NT2/D1 (cell line): ENCODE measurements at regions not wholly inside any gene's neighbourhood (a gene's known extent, or its start where the extent isn't known, plus 50 kb on each side); places are given as distances from the start of the nearest gene placed in this dataset.

Source experiments
- DNase-seq: peaks from one replicate; pipeline ENCODE4 v3.0.0-alpha.2; 2011; ENCODE audit warnings: low read depth, low spot score
- H3K27me3 ChIP-seq: 2 replicates; pipeline ENCODE4 v1.6.0; 2011; ENCODE audit warnings: mild to moderate bottlenecking; ENCODE audit not compliant: insufficient read length, insufficient read depth
- H3K36me3 ChIP-seq: 2 replicates; pipeline ENCODE4 v1.6.1; 2011; ENCODE audit warnings: mild to moderate bottlenecking, low read length, mixed read lengths; ENCODE audit not compliant: insufficient read depth, insufficient read length
- H3K4me1 ChIP-seq: 2 replicates; pipeline ENCODE4 v1.5.1; 2011; ENCODE audit not compliant: insufficient read depth, insufficient read length
- H3K4me3 ChIP-seq: 2 replicates; pipeline ENCODE4 v1.5.1; 2011; ENCODE audit warnings: low read depth; ENCODE audit not compliant: insufficient read length
- H3K9ac ChIP-seq: 2 replicates; pipeline ENCODE4 v1.6.0; 2011; ENCODE audit warnings: low read depth; ENCODE audit not compliant: insufficient read length
- H3K9me3 ChIP-seq: 2 replicates; pipeline ENCODE4 v1.5.1; 2011; ENCODE audit warnings: mild to moderate bottlenecking, low read length; ENCODE audit not compliant: insufficient read depth
- SUZ12 ChIP-seq: IDR thresholded peaks from 2 replicates; pipeline ENCODE4 v1.6.1; 2011; ENCODE audit not compliant: insufficient read length, insufficient read depth; ENCODE audit errors: extremely low read depth
- YY1 ChIP-seq: IDR thresholded peaks from 2 replicates; pipeline ENCODE4 v1.6.1; 2011; ENCODE audit not compliant: insufficient read length, insufficient read depth
- ZNF274 ChIP-seq: IDR thresholded peaks from 2 replicates; pipeline ENCODE4 v1.6.1; 2011; ENCODE audit warnings: mild to moderate bottlenecking, low read depth, low read length

- Histone ChIP-seq H3K9me3 (no peaks in the 10 kb centered on the region), H3K4me3 (no peak overlapping the region), H3K36me3 (no peaks in the 10 kb centered on the region), H3K4me1 (no peaks in the 10 kb centered on the region), H3K27me3 (no peaks in the 10 kb centered on the region), H3K9ac (no peak overlapping the region)
- no peak for DNase-seq
- TF ChIP-seq ZNF274: no peak
Observed at GRCh38 chr4:64508089-64508488, 98.8 kb upstream of the TECRL start.

- no peak for DNase-seq
- no peak overlapping the region for H3K9ac ChIP-seq
- H3K4me3 ChIP-seq: no peak overlapping the region
- H3K36me3 ChIP-seq: no peaks in the 10 kb centered on the region
- TF ChIP-seq ZNF274 (no peak), YY1 (no peak), SUZ12 (no peak)
- H3K27me3 ChIP-seq: no peaks in the 10 kb centered on the region
- H3K9me3 ChIP-seq: no peaks in the 10 kb centered on the region
- H3K4me1 ChIP-seq: no peaks in the 10 kb centered on the region
Observed at GRCh38 chr4:64503945-64504675, 94.9 kb upstream of the TECRL start.

GRCh38 chr4:64503416-64503815 lies 94.2 kb upstream of the TECRL start:
- no peaks in the 10 kb centered on the region for H3K36me3 ChIP-seq

GRCh38 chr4:64497491-64497890 lies 88.2 kb upstream of the TECRL start:
- Histone ChIP-seq H3K36me3 (no peaks in the 10 kb centered on the region), H3K9ac (no peak overlapping the region), H3K9me3 (0 out of 2 replicates have a peak, but pooled peaks cover 4% of the 10 kb centered on the region), H3K27me3 (no peaks in the 10 kb centered on the region), H3K4me1 (no peaks in the 10 kb centered on the region), H3K4me3 (no peak overlapping the region)
- no peak for TF ChIP-seq YY1
- TF ChIP-seq SUZ12: no peak
- no peak for TF ChIP-seq ZNF274
- DNase-seq: no peak

More at GRCh38 chr4:64503416-64503815, 94.2 kb upstream of the TECRL start:
- Histone ChIP-seq H3K9me3 (no peaks in the 10 kb centered on the region), H3K4me3 (no peak overlapping the region), H3K4me1 (no peaks in the 10 kb centered on the region), H3K27me3 (no peaks in the 10 kb centered on the region), H3K9ac (no peak overlapping the region)
- DNase-seq: no peak
- TF ChIP-seq SUZ12 (no peak), YY1 (no peak), ZNF274 (no peak)

- no peak overlapping the region for H3K9ac ChIP-seq
- H3K36me3 ChIP-seq: no peaks in the 10 kb centered on the region
- TF ChIP-seq SUZ12 (no peak), YY1 (no peak), ZNF274 (no peak)
- no peaks in the 10 kb centered on the region for H3K27me3 ChIP-seq
- no peaks in the 10 kb centered on the region for H3K4me1 ChIP-seq
- no peak overlapping the region for H3K4me3 ChIP-seq
- 0 out of 2 replicates have a peak, but pooled peaks cover 4% of the 10 kb centered on the region for H3K9me3 ChIP-seq
- no peak for DNase-seq
Observed at GRCh38 chr4:64495946-64496345, 86.7 kb upstream of the TECRL start.

GRCh38 chr4:64489628-64490027 lies 80.4 kb upstream of the TECRL start:
- H3K4me1 ChIP-seq: no peaks in the 10 kb centered on the region
- 0 out of 2 replicates have a peak, but pooled peaks cover 2% of the 10 kb centered on the region for H3K9me3 ChIP-seq
- H3K27me3 ChIP-seq: no peaks in the 10 kb centered on the region
- no peak overlapping the region for H3K4me3 ChIP-seq
- DNase-seq: no peak
- TF ChIP-seq YY1 (no peak), SUZ12 (no peak), ZNF274 (no peak)
- no peak overlapping the region for H3K9ac ChIP-seq
- H3K36me3 ChIP-seq: no peaks in the 10 kb centered on the region

GRCh38 chr4:64479338-64479737 lies 70.1 kb upstream of the TECRL start:
- no peak for DNase-seq
- Histone ChIP-seq H3K9ac (no peak overlapping the region), H3K4me3 (no peak overlapping the region), H3K27me3 (no peaks in the 10 kb centered on the region), H3K4me1 (no peaks in the 10 kb centered on the region), H3K36me3 (no peaks in the 10 kb centered on the region), H3K9me3 (no peaks in the 10 kb centered on the region)
- TF ChIP-seq SUZ12 (no peak), ZNF274 (no peak)

GRCh38 chr4:64477127-64477526 lies 67.9 kb upstream of the TECRL start:
- no peak overlapping the region for H3K9ac ChIP-seq
- H3K36me3 ChIP-seq: no peaks in the 10 kb centered on the region

More at GRCh38 chr4:64477127-64477526, 67.9 kb upstream of the TECRL start:
- no peak for DNase-seq
- Histone ChIP-seq H3K9me3 (no peaks in the 10 kb centered on the region), H3K4me1 (no peaks in the 10 kb centered on the region), H3K4me3 (no peak overlapping the region), H3K27me3 (no peaks in the 10 kb centered on the region)
- TF ChIP-seq YY1 (no peak), SUZ12 (no peak), ZNF274 (no peak)
